Natural killer cell (primary cell): ENCODE measurements at regions not wholly inside any gene's neighbourhood (a gene's known extent, or its start where the extent isn't known, plus 50 kb on each side); places are given as distances from the start of the nearest gene placed in this dataset.

Experiments
- ATAC-seq, 3 donors: fragments of 150-1000 bp in 2 of 3; fragments of 200-7000 bp in 1 of 3; cut with Tn5 transposase; 1 replicate in 1 of 3; 2 replicates in 2 of 3; pipeline ENCODE4 v1.10.0; 2021; ENCODE audit warnings: mild to moderate bottlenecking in 2 of 3, moderate library complexity in 2 of 3
- DNase-seq, 2 donors: peaks; one replicate each; pipeline versions ENCODE4 v3.0.0 to v3.0.0-alpha.2; 2013 to 2021; ENCODE audit warnings: mixed read lengths in 1 of 2
- H3K27ac ChIP-seq: one replicate; pipeline ENCODE4 v1.5.1; 2013; ENCODE audit warnings: mild to moderate bottlenecking, low read length
- H3K27me3 ChIP-seq: one replicate; pipeline ENCODE4 v1.6.1; 2013; ENCODE audit warnings: low read length; ENCODE audit not compliant: control insufficient read depth, insufficient read depth
- H3K36me3 ChIP-seq: one replicate; pipeline ENCODE4 v1.6.1; 2013; ENCODE audit warnings: low read length; ENCODE audit not compliant: control insufficient read depth, insufficient read depth
- H3K4me1 ChIP-seq: one replicate; pipeline ENCODE4 v1.6.1; 2013; ENCODE audit warnings: low read length; ENCODE audit not compliant: control insufficient read depth, insufficient read depth
- H3K4me3 ChIP-seq: one replicate; pipeline ENCODE4 v1.5.1; 2013; ENCODE audit warnings: low read length
- H3K9me3 ChIP-seq: one replicate; pipeline ENCODE4 v1.6.1; 2013; ENCODE audit warnings: low read length; ENCODE audit not compliant: control insufficient read depth, insufficient read depth
- H3K27ac Mint-ChIP-seq, 2 donors: one replicate each; pipeline ENCODE4 v1.8.0; 2022; ENCODE audit warnings: mild to moderate bottlenecking in 2 of 2, mixed read lengths in 2 of 2, moderate library complexity in 1 of 2
- H3K27me3 Mint-ChIP-seq, 2 donors: one replicate each; pipeline ENCODE4 v1.8.0; 2022; ENCODE audit warnings: low read depth in 2 of 2, mixed read lengths in 2 of 2
- H3K36me3 Mint-ChIP-seq: one replicate; pipeline ENCODE4 v1.8.0; 2022; ENCODE audit warnings: mixed read lengths
- H3K4me1 Mint-ChIP-seq, 2 donors: one replicate each; pipeline ENCODE4 v1.8.0; 2022; ENCODE audit warnings: mixed read lengths in 2 of 2
- H3K4me3 Mint-ChIP-seq: one replicate; pipeline ENCODE4 v1.8.0; 2022; ENCODE audit warnings: mild to moderate bottlenecking, moderate library complexity, mixed read lengths
- H3K9me3 Mint-ChIP-seq, 2 donors: one replicate each; pipeline ENCODE4 v1.8.0; 2022; ENCODE audit warnings: mixed read lengths in 2 of 2
- CTCF ChIP-seq: fragments of 200-600 bp; IDR thresholded peaks from one replicate; pipeline ENCODE4 v1.8.0; 2022; ENCODE audit warnings: antibody characterized with exemption
- WGBS: methylation state at CpG from one replicate; pipeline ENCODE4 v1.1.7; 2013; ENCODE audit warnings: missing lambda C conversion rate; ENCODE audit not compliant: insufficient coverage; 5-methylcytosine and 5-hydroxymethylcytosine counted together
- intact Hi-C: fragments of 100-400 bp; cut with micrococcal nuclease; formaldehyde crosslinking; loops from one replicate; pipeline ENCODE4 v1.14.2; 2022

DNA sequence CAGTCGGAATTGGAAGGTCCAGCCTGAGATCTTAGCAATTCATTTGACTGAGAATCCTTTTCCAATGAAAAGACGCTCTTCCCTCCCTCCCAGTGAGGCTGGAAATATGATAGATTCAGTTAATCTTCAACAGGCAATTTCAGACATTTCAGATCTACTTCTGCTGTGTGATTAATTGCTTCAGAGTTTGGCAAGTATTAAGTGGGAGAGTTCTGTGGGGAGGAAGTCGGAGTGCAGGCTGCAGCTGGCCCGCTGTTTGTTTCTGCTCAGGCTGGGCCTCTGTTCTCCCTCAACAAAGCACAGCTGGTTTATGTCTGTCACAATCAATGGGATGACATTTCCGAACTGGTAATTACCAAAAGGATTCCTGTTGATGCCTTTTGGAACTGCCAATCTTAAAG lies 178.2 kb downstream of the NDFIP2 start:
- H3K27me3 ChIP-seq: no peaks in the 10 kb centered on the region
- Mint-ChIP-seq H3K36me3 (no peaks in the 10 kb centered on the region), H3K27ac (no peak overlapping the region), H3K9me3 (no peaks in the 10 kb centered on the region), H3K4me3 (no peak overlapping the region), H3K4me1 (no peaks in the 10 kb centered on the region), H3K27me3 (peaks cover 9 to 31% of the 10 kb centered on the region in 2 donors)
- no peaks in the 10 kb centered on the region for H3K4me1 ChIP-seq
- 76% methylated on average over 5 of the region's 5 CpGs for WGBS
- ATAC-seq: no peak
- no peak overlapping the region for H3K27ac ChIP-seq
- DNase-seq: no peak
- H3K9me3 ChIP-seq: no peaks in the 10 kb centered on the region
- H3K4me3 ChIP-seq: no peak overlapping the region
- no peak for TF ChIP-seq CTCF
- intact Hi-C loops: no loop called here
- no peaks in the 10 kb centered on the region for H3K36me3 ChIP-seq

GRCh38 chr13:79658333-79658975 lies 177.5 kb downstream of the NDFIP2 start:
- no peaks in the 10 kb centered on the region for H3K9me3 ChIP-seq
- H3K27me3 ChIP-seq: no peaks in the 10 kb centered on the region
- Mint-ChIP-seq H3K4me1 (no peaks in the 10 kb centered on the region), H3K4me3 (no peak overlapping the region), H3K27me3 (peaks cover 9 to 31% of the 10 kb centered on the region in 2 donors), H3K9me3 (no peaks in the 10 kb centered on the region), H3K27ac (no peak overlapping the region), H3K36me3 (no peaks in the 10 kb centered on the region)
- no peak overlapping the region for H3K4me3 ChIP-seq
- no peaks in the 10 kb centered on the region for H3K4me1 ChIP-seq
- 88% methylated on average over 2 of the region's 3 CpGs for WGBS
- H3K27ac ChIP-seq: no peak overlapping the region
- no peak for TF ChIP-seq CTCF
- intact Hi-C loops: no loop called here
- no peak for DNase-seq
- no peaks in the 10 kb centered on the region for H3K36me3 ChIP-seq
- ATAC-seq: no peak

- Mint-ChIP-seq H3K27me3 (peaks cover 9 to 31% of the 10 kb centered on the region in 2 donors), H3K9me3 (no peaks in the 10 kb centered on the region), H3K4me3 (no peak overlapping the region), H3K27ac (no peak overlapping the region), H3K36me3 (no peaks in the 10 kb centered on the region), H3K4me1 (no peaks in the 10 kb centered on the region)
- H3K9me3 ChIP-seq: no peaks in the 10 kb centered on the region
- DNase-seq: no peak
- H3K27me3 ChIP-seq: no peaks in the 10 kb centered on the region
- H3K4me1 ChIP-seq: no peaks in the 10 kb centered on the region
- no peak overlapping the region for H3K27ac ChIP-seq
- H3K4me3 ChIP-seq: no peak overlapping the region
- intact Hi-C loops: no loop called here
- H3K36me3 ChIP-seq: no peaks in the 10 kb centered on the region
- no peak for TF ChIP-seq CTCF
- no peak for ATAC-seq
- 89% methylated on average over 2 of the region's 2 CpGs for WGBS
These were observed 174.6 kb downstream of the NDFIP2 start for GRCh38 chr13:79655509-79655908.

- no peaks in the 10 kb centered on the region for H3K36me3 ChIP-seq
- H3K9me3 ChIP-seq: no peaks in the 10 kb centered on the region
- no peaks in the 10 kb centered on the region for H3K9me3 Mint-ChIP-seq
- H3K27me3 Mint-ChIP-seq: peaks cover 9 to 31% of the 10 kb centered on the region in 2 donors
- H3K27ac ChIP-seq: no peak overlapping the region
- no peak for TF ChIP-seq CTCF
- DNase-seq: no peak
- H3K27ac Mint-ChIP-seq: no peak overlapping the region
- no peaks in the 10 kb centered on the region for H3K36me3 Mint-ChIP-seq
- H3K4me1 Mint-ChIP-seq: no peaks in the 10 kb centered on the region
- no peak for ATAC-seq
- no peak overlapping the region for H3K4me3 Mint-ChIP-seq
- intact Hi-C loops: no loop called here
- no peaks in the 10 kb centered on the region for H3K4me1 ChIP-seq
- H3K27me3 ChIP-seq: no peaks in the 10 kb centered on the region
- H3K4me3 ChIP-seq: no peak overlapping the region
These were observed 173.6 kb downstream of the NDFIP2 start for GRCh38 chr13:79654520-79654919.
